AG10803 (cell line): ENCODE measurements at regions not wholly inside any gene's neighbourhood (a gene's known extent, or its start where the extent isn't known, plus 50 kb on each side); places are given as distances from the start of the nearest gene placed in this dataset.

Source experiments
- DNase-seq: peaks from one replicate; pipeline ENCODE4 v3.0.0; 2010; ENCODE audit warnings: low read depth
- H3K4me3 ChIP-seq: 2 replicates; pipeline ENCODE4 v1.5.1; 2011; ENCODE audit warnings: mild to moderate bottlenecking, low read length, control low read depth
- TF ChIP-seq, protein P1 (sequence below): conservative IDR thresholded peaks from 2 replicates; pipeline ENCODE4 v1.5.1; 2011; ENCODE audit warnings: mild to moderate bottlenecking, low read length, control low read depth, inconsistent platforms

DNA sequence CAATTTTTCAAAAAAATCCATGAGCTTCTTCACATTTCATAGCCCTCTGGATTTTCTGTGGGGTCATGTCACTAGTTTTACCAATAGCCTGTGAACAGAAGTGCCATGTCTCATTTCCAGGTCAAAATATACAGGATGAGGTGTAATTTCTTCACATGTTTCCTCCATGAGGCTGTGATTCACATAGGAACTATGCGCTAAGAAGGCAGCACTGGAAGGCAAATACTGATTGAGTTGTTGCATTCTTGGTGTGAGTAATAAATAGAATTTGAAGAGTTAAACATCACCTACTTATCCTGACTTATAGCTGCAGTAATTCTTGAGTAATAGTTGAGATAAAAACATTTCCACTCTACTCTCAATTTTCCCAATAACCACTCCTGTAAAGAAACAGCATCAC, 442.3 kb downstream of the HAO1 start:
- no peak overlapping the region for H3K4me3 ChIP-seq
- DNase-seq: peak; percentile 66
- TF ChIP-seq, protein P1, sequence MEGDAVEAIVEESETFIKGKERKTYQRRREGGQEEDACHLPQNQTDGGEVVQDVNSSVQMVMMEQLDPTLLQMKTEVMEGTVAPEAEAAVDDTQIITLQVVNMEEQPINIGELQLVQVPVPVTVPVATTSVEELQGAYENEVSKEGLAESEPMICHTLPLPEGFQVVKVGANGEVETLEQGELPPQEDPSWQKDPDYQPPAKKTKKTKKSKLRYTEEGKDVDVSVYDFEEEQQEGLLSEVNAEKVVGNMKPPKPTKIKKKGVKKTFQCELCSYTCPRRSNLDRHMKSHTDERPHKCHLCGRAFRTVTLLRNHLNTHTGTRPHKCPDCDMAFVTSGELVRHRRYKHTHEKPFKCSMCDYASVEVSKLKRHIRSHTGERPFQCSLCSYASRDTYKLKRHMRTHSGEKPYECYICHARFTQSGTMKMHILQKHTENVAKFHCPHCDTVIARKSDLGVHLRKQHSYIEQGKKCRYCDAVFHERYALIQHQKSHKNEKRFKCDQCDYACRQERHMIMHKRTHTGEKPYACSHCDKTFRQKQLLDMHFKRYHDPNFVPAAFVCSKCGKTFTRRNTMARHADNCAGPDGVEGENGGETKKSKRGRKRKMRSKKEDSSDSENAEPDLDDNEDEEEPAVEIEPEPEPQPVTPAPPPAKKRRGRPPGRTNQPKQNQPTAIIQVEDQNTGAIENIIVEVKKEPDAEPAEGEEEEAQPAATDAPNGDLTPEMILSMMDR: no peak

DNA sequence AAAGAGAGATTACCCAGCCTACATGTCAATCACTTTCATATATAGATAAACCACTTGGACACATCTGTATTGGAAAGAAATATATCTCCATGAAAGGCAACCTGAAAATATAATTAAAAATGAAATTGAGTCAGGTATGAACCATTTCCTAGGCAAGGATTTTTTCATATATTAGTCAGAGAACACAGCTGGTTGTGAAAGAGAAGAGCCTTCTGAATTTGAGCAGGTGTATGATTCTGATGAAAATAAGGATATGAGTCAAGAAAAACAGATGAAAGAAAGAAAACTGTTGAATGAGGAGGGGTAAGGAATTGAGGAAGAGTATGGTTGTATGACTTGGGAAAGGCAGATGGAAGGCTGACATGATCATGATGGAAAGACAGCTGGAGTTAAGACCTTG, 441.1 kb downstream of the HAO1 start:
- no peak for DNase-seq
- TF ChIP-seq, protein P1: no peak
- no peak overlapping the region for H3K4me3 ChIP-seq

DNA sequence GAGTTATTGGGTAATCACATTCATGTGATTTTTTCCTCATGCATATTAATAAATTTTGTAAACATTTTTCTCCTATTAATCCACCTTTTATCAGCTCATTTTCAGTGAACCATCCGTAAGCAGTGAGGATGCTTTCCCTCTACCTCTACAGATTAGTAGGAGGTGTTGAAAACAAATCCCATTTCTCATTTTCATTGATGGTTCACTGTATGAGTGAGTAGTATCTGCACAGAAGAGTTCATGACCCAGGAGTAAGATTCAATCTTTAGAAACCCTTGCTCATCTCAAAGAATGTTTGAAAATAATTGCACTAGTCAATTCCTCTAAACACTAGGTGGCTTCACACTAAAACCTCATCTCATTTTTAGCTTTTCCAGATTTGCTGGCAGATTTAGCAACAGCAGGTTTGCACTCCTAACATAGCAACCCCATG, 440.0 kb downstream of the HAO1 start:
- TF ChIP-seq, protein P1: no peak
- no peak overlapping the region for H3K4me3 ChIP-seq
- DNase-seq: no peak

DNA sequence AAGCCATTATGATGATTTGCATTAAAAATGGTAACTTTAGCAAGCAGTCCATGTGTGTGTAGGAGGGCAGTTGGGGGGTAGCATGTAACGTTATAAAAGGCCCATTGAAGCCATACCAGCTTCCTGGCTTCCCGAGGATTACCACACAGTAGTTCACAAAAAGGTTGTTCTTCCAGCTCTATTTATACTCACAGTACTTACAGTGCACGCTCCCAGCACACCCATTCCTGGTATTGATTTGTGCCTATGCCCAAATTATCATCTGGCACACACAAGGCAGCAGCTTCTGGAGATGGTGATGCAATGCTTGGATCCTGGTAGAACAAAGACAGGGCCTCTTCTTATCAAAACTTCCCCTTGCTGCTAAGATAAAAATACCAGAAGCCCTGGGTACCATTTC, 436.8 kb downstream of the HAO1 start:
- TF ChIP-seq, protein P1: no peak
- DNase-seq: peak; percentile 59
- H3K4me3 ChIP-seq: no peak overlapping the region

DNA sequence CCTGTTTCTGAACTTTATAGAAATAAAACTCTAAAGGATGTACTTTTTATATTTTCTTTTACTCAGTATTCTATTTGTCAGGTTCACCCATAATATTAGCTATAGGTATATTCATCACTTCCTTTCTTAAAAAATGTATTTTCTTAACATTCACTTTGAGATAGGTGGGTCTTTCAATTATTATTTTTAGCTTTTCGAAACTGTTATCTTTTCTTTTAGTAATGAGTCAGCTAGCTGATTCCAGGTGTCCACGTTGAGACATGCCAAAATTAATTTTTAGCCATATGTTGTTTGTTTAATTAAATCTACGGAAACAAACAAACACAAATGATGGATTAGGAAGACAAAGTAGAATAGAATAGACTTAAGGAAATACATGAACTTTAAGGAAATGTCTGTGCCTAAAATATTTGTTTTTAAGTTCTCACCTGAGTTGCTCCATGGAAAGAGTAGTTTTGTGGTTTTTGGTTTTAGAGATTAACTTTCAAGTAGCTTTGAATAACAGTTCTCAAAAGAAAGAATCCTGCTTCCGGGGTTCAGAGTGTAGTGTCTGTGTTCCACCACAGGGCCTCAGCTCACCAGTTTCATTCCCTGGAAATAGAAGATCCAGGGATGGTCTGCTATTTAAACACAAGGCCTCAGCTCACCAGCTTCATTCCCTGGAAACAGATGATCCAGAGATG, 435.0 kb downstream of the HAO1 start:
- no peak for DNase-seq
- TF ChIP-seq, protein P1: no peak
- no peak overlapping the region for H3K4me3 ChIP-seq

DNA sequence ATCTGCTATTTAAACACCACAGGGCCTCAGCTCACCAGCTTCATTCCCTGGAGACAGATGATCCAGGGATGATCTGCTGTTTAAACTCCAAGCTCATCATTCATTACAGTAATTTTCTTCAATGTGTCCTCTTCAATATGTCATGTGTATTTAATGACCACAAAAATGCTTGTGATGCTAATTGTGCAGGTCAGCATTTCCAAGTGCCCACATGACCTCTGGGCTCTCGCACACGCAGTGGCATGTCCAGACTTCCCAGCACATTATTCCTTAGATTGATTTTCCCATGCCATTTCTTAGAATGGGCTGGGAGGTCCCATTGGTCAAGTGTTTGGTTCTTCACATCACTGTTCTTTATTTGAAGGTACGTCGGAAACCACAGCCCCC, 434.4 kb downstream of the HAO1 start:
- TF ChIP-seq, protein P1: no peak
- no peak for DNase-seq
- no peak overlapping the region for H3K4me3 ChIP-seq

DNA sequence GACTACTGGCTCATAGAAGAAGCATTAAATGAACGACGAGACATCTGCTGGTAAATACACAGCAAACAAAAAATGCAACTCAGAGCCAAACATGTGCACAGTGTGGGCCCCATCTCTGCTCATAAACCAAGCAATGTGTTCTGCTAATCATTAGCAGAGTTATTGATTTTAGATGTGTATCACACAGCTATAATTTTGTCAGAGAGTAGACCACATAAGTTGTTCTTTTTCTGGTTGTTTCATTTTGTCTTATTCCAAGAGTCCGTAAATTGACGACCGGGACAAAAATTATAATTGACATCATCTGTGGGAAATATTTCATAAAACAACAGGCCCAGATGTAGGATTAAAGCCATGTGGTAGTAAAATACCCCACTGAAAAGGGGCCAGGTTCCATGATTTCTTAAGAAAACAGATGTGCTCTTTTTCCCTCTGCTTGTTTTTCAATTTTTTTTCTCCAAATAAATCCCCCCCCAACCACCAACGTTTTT, 423.6 kb downstream of the HAO1 start:
- DNase-seq: peak; percentile 90
- H3K4me3 ChIP-seq: no peak overlapping the region
- TF ChIP-seq, protein P1: no peak
